DOHH2 (cell line): ENCODE measurements at regions not wholly inside any gene's neighbourhood (a gene's known extent, or its start where the extent isn't known, plus 50 kb on each side); places are given as distances from the start of the nearest gene placed in this dataset.

Experiments used
- H3F3A ChIP-seq: fragments of 200-600 bp; sonication (generic), shearing (Covaris generic); 2 replicates; pipeline ENCODE4 v1.6.0; 2016; ENCODE audit warnings: antibody characterized with exemption, mild to moderate bottlenecking; ENCODE audit not compliant: control insufficient read depth, insufficient read depth
- H3K27ac ChIP-seq: fragments of 200-600 bp; sonication (generic); 2 replicates; pipeline ENCODE4 v1.5.1; 2014; ENCODE audit warnings: low read depth, mild to moderate bottlenecking, low read length, moderate library complexity
- H3K27me3 ChIP-seq: fragments of 200-600 bp; sonication (generic); 2 replicates; pipeline ENCODE4 v1.6.1; 2014; ENCODE audit warnings: mild to moderate bottlenecking, low read length, mixed read lengths; ENCODE audit not compliant: control insufficient read depth
- H3K36me3 ChIP-seq: fragments of 200-600 bp; sonication (generic); 2 replicates; pipeline ENCODE4 v1.6.1; 2014; ENCODE audit warnings: mild to moderate bottlenecking, low read length, moderate library complexity, mixed read lengths; ENCODE audit not compliant: control insufficient read depth
- H3K4me1 ChIP-seq: fragments of 200-600 bp; sonication (generic); 2 replicates; pipeline ENCODE4 v1.6.1; 2014; ENCODE audit warnings: mild to moderate bottlenecking, low read length, mixed read lengths; ENCODE audit not compliant: control insufficient read depth
- H3K4me2 ChIP-seq: fragments of 200-600 bp; sonication (generic); 2 replicates; pipeline ENCODE4 v1.6.0; 2014; ENCODE audit warnings: mild to moderate bottlenecking, low read length, moderate library complexity
- H3K4me3 ChIP-seq: fragments of 200-600 bp; sonication (generic); 2 replicates; pipeline ENCODE4 v1.5.1; 2014; ENCODE audit warnings: mild to moderate bottlenecking, low read length, mixed read lengths
- H3K79me2 ChIP-seq: fragments of 200-600 bp; sonication (generic); 2 replicates; pipeline ENCODE4 v1.6.1; 2014; ENCODE audit warnings: mild to moderate bottlenecking, low read length, mixed read lengths; ENCODE audit not compliant: control insufficient read depth
- H3K9me2 ChIP-seq: fragments of 200-600 bp; sonication (generic); replicated peaks from 2 replicates; pipeline ENCODE4 v1.6.1; 2014; ENCODE audit warnings: mild to moderate bottlenecking, low read length, mixed read lengths; ENCODE audit not compliant: control insufficient read depth
- H3K9me3 ChIP-seq: fragments of 200-600 bp; sonication (generic); 2 replicates; pipeline ENCODE4 v1.6.1; 2014; ENCODE audit warnings: antibody characterized with exemption, low read length, mixed read lengths; ENCODE audit not compliant: control insufficient read depth, insufficient read depth
- H4K20me1 ChIP-seq: fragments of 200-600 bp; sonication (generic); 2 replicates; pipeline ENCODE4 v1.6.0; 2014; ENCODE audit warnings: low read depth, mild to moderate bottlenecking, antibody characterized with exemption, low read length, moderate library complexity; ENCODE audit not compliant: control insufficient read depth, insufficient read depth
- EZH2phosphoT487 ChIP-seq: fragments of 200-600 bp; sonication (generic); IDR thresholded peaks from 2 replicates; pipeline ENCODE4 v1.6.1; 2017; ENCODE audit warnings: borderline replicate concordance, mild to moderate bottlenecking, antibody characterized with exemption, low read length, moderate library complexity, mixed read lengths
- TF ChIP-seq, protein P1 (sequence below): fragments of 200-600 bp; sonication (generic); IDR thresholded peaks from one replicate; pipeline ENCODE4 v1.5.1; 2014; ENCODE audit warnings: antibody characterized with exemption, mild to moderate bottlenecking, low read depth, low read length; ENCODE audit not compliant: poor library complexity, severe bottlenecking

DNA sequence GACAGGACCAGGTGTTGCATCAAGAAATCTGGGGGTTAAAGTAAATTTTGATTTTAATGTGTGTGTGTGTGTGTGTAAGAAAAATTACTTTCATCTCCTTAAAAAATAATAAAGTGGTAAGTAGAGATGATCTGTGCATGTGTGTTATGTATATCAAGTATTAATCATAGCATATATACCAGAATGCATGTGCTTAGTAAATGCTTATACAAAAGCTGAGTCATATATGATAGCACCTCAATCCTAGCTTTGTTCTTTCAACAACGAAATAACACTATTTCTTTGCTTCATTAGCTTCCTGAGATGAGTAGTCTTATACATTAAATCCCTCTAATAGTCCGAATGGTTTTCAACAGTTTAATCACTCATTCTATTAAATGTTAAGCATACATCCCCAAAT, 899.6 kb upstream of the ANO3 start:
- Histone ChIP-seq H3F3A (no peaks in the 10 kb centered on the region), H3K79me2 (no peaks in the 10 kb centered on the region), H3K9me3 (no peaks in the 10 kb centered on the region), H4K20me1 (no peaks in the 10 kb centered on the region), H3K27me3 (no peaks in the 10 kb centered on the region), H3K4me2 (no peak overlapping the region), H3K27ac (no peak overlapping the region), H3K4me1 (no peaks in the 10 kb centered on the region), H3K9me2 (no peaks in the 10 kb centered on the region), H3K36me3 (no peaks in the 10 kb centered on the region), H3K4me3 (no peak overlapping the region)
- TF ChIP-seq, protein P1, sequence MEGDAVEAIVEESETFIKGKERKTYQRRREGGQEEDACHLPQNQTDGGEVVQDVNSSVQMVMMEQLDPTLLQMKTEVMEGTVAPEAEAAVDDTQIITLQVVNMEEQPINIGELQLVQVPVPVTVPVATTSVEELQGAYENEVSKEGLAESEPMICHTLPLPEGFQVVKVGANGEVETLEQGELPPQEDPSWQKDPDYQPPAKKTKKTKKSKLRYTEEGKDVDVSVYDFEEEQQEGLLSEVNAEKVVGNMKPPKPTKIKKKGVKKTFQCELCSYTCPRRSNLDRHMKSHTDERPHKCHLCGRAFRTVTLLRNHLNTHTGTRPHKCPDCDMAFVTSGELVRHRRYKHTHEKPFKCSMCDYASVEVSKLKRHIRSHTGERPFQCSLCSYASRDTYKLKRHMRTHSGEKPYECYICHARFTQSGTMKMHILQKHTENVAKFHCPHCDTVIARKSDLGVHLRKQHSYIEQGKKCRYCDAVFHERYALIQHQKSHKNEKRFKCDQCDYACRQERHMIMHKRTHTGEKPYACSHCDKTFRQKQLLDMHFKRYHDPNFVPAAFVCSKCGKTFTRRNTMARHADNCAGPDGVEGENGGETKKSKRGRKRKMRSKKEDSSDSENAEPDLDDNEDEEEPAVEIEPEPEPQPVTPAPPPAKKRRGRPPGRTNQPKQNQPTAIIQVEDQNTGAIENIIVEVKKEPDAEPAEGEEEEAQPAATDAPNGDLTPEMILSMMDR = no peak
- TF ChIP-seq EZH2phosphoT487 = no peak

GRCh38 chr11:25435197-25435596, 896.7 kb upstream of the ANO3 start:
- no peaks in the 10 kb centered on the region for H3K4me1 ChIP-seq

DNA sequence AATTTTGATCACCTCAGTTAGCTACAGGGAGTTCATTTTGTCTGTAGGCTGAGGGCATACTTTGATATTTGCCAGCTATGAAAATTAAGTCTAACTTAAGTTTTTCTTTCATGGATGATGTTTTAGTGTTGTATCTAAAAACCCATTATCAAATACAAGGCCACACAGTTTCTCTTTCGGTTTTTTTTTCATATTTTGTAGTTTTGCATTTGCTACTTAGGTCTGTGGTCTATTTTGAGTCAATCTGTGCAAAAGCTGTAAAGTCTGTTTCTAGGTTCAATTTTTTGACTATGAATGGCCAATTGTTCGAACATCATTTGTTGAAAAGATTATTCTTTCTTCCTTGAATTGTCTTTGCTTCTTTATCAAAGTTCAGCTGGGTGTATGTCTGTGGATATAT, 895.6 kb upstream of the ANO3 start:
- Histone ChIP-seq H3K36me3 (no peaks in the 10 kb centered on the region), H3K4me3 (no peak overlapping the region), H3K79me2 (no peaks in the 10 kb centered on the region), H3K27ac (no peak overlapping the region), H3K4me2 (no peak overlapping the region), H3K9me3 (no peaks in the 10 kb centered on the region), H3K4me1 (no peaks in the 10 kb centered on the region), H3K27me3 (no peaks in the 10 kb centered on the region), H3F3A (no peaks in the 10 kb centered on the region), H4K20me1 (no peaks in the 10 kb centered on the region), H3K9me2 (no peaks in the 10 kb centered on the region)
- TF ChIP-seq, protein P1 = no peak
- TF ChIP-seq EZH2phosphoT487 = no peak

More at GRCh38 chr11:25435197-25435596, 896.7 kb upstream of the ANO3 start:
- TF ChIP-seq EZH2phosphoT487 = no peak
- TF ChIP-seq, protein P1 = no peak
- no peaks in the 10 kb centered on the region for H4K20me1 ChIP-seq
- H3K4me2 ChIP-seq = no peak overlapping the region
- H3F3A ChIP-seq = no peaks in the 10 kb centered on the region
- H3K9me2 ChIP-seq = no peaks in the 10 kb centered on the region
- no peak overlapping the region for H3K4me3 ChIP-seq
- no peaks in the 10 kb centered on the region for H3K9me3 ChIP-seq
- H3K27me3 ChIP-seq = no peaks in the 10 kb centered on the region
- H3K27ac ChIP-seq = no peak overlapping the region
- H3K36me3 ChIP-seq = no peaks in the 10 kb centered on the region
- no peaks in the 10 kb centered on the region for H3K79me2 ChIP-seq

GRCh38 chr11:25441421-25441820, 890.5 kb upstream of the ANO3 start:
- no peaks in the 10 kb centered on the region for H3K4me1 ChIP-seq
- no peak overlapping the region for H3K4me3 ChIP-seq
- H3K9me3 ChIP-seq = no peaks in the 10 kb centered on the region
- no peaks in the 10 kb centered on the region for H4K20me1 ChIP-seq
- no peak overlapping the region for H3K27ac ChIP-seq
- no peaks in the 10 kb centered on the region for H3F3A ChIP-seq
- H3K9me2 ChIP-seq = no peaks in the 10 kb centered on the region
- no peak overlapping the region for H3K4me2 ChIP-seq
- no peaks in the 10 kb centered on the region for H3K36me3 ChIP-seq
- H3K27me3 ChIP-seq = no peaks in the 10 kb centered on the region
- TF ChIP-seq EZH2phosphoT487 = no peak
- TF ChIP-seq, protein P1 = no peak
- H3K79me2 ChIP-seq = no peaks in the 10 kb centered on the region
